SK-N-MC (cell line): ENCODE measurements at regions not wholly inside any gene's neighbourhood (a gene's known extent, or its start where the extent isn't known, plus 50 kb on each side); places are given as distances from the start of the nearest gene placed in this dataset.

ENCODE experiments used
- EZH2 ChIP-seq: fragments of 200-600 bp; sonication (generic); IDR thresholded peaks from one replicate; pipeline ENCODE4 v1.6.1; 2017; ENCODE audit warnings: antibody characterized with exemption
- POLR2AphosphoS5 ChIP-seq: IDR thresholded peaks from 2 replicates; pipeline ENCODE4 v1.6.1; 2012; ENCODE audit warnings: mild to moderate bottlenecking, low read depth, low read length, borderline replicate concordance

DNA sequence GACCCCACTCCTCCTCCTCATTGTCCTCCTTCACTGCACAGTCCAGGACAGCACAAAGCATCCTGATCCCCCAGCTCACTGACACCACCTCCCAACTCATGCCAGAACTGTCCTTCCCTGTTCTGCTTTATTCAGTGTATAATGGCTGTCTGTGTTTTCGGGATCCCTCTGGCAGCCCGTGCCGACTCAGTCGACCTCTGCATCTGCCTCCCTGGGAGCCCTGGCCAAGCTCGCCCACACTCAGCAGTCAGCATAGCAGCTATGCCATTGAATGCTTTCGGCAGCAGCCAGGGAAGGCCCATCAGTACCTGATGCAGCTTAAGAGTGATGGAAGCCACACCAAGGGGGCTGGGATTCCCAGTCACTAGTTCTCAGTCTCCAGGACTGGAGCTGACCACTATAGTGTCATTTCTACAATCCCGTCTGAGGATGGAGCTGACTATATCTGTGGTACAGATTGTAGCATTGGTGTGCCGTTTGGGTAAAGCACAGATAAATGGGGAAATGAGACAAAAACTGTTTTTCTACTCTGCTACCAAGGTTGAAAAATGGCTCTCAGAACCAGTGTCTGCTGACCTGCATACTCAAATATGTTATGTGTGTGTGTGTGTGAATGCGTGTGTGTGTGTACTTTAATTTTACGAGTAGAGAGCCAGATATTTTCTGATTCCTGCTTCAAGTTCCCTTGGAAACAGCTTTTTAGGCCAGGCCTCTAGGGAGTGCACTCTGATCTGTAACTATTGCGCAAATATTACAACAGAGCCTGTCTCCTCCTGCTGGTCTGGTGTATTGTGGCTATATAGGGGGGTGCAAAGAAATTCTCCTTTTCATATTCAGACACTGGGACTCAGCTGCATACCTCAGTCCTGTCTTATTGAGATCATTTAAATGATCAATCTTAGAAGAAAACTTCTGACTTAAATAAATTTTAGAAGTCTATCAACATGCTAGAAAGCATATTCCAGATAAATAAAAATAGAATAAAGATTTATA, 78.8 kb upstream of the TOP3B start:
- no peak for TF ChIP-seq EZH2
- TF ChIP-seq POLR2AphosphoS5 = no peak
